Neural progenitor cell (in vitro differentiated cells): ENCODE measurements at regions not wholly inside any gene's neighbourhood (a gene's known extent, or its start where the extent isn't known, plus 50 kb on each side); places are given as distances from the start of the nearest gene placed in this dataset.
A peak's percentile ranks its signal among the peaks of the same experiment; 100 is the strongest.
"Not testable (repeated sequence)": the region's sequence is repeated elsewhere in the genome, so short reads cannot be mapped to it uniquely, and the experiment has no call there.

Source experiments
- DNase-seq: peaks from one replicate; pipeline ENCODE4 v3.0.0-alpha.2; 2016; ENCODE audit warnings: low spot score
- H2AFZ ChIP-seq: fragments of 200-600 bp; sonication (generic); replicated peaks from 2 replicates; pipeline ENCODE4 v1.6.1; 2016; ENCODE audit warnings: antibody characterized with exemption
- H3F3A ChIP-seq: fragments of 200-600 bp; sonication (generic); 2 replicates; pipeline ENCODE4 v1.6.1; 2016; ENCODE audit warnings: antibody characterized with exemption, low read depth
- H3K27ac ChIP-seq: fragments of 200-600 bp; sonication (generic); 2 replicates; pipeline ENCODE4 v1.5.1; 2016; ENCODE audit warnings: mild to moderate bottlenecking
- H3K27me3 ChIP-seq: fragments of 200-600 bp; sonication (generic); 2 replicates; pipeline ENCODE4 v1.6.1; 2016; ENCODE audit warnings: mild to moderate bottlenecking, moderate library complexity
- H3K36me3 ChIP-seq: fragments of 200-600 bp; sonication (generic); 2 replicates; pipeline ENCODE4 v1.5.1; 2016
- H3K4me1 ChIP-seq: fragments of 200-600 bp; sonication (generic); 2 replicates; pipeline ENCODE4 v1.6.1; 2016; ENCODE audit warnings: mixed run types
- H3K4me2 ChIP-seq: fragments of 200-600 bp; sonication (generic); 2 replicates; pipeline ENCODE4 v1.6.1; 2016
- H3K4me3 ChIP-seq: fragments of 200-600 bp; sonication (generic); 2 replicates; pipeline ENCODE4 v1.5.1; 2016
- H3K79me2 ChIP-seq: fragments of 200-600 bp; sonication (generic); 2 replicates; pipeline ENCODE4 v1.6.1; 2016; ENCODE audit warnings: low read depth
- H3K9ac ChIP-seq: fragments of 200-600 bp; sonication (generic); 2 replicates; pipeline ENCODE4 v1.6.1; 2016
- H3K9me3 ChIP-seq: fragments of 200-600 bp; sonication (generic); 2 replicates; pipeline ENCODE4 v1.5.1; 2016; ENCODE audit warnings: low read depth
- H4K20me1 ChIP-seq: fragments of 200-600 bp; sonication (generic); 2 replicates; pipeline ENCODE4 v1.6.1; 2016; ENCODE audit warnings: low read depth
- H3K27ac Mint-ChIP-seq: 3 replicates; pipeline ENCODE4 v1.8.0; 2021; ENCODE audit warnings: mixed read lengths
- H3K27me3 Mint-ChIP-seq: 2 replicates; pipeline ENCODE4 v1.8.0; 2022; ENCODE audit warnings: low read depth, mild to moderate bottlenecking, inconsistent platforms, moderate library complexity, mixed read lengths; ENCODE audit not compliant: insufficient read depth
- H3K36me3 Mint-ChIP-seq: 3 replicates; pipeline ENCODE4 v1.8.0; 2021; ENCODE audit warnings: mixed read lengths
- H3K4me1 Mint-ChIP-seq: 3 replicates; pipeline ENCODE4 v1.8.0; 2021; ENCODE audit warnings: mixed read lengths
- H3K4me3 Mint-ChIP-seq: 3 replicates; pipeline ENCODE4 v1.8.0; 2021; ENCODE audit warnings: mild to moderate bottlenecking, moderate library complexity, mixed read lengths
- H3K9me3 Mint-ChIP-seq: 3 replicates; pipeline ENCODE4 v1.8.0; 2020; ENCODE audit warnings: mixed read lengths
- CTCF ChIP-seq: fragments of 200-600 bp; sonication (generic); IDR thresholded peaks from 2 replicates; pipeline ENCODE4 v1.5.1; 2017; ENCODE audit warnings: antibody characterized with exemption, mild to moderate bottlenecking
- EZH2 ChIP-seq: fragments of 200-600 bp; sonication (generic); IDR thresholded peaks from 2 replicates; pipeline ENCODE4 v1.6.1; 2017; ENCODE audit warnings: antibody characterized with exemption, mild to moderate bottlenecking, moderate library complexity
- EZH2phosphoT487 ChIP-seq: fragments of 200-600 bp; sonication (generic); IDR thresholded peaks from 2 replicates; pipeline ENCODE4 v1.6.1; 2017; ENCODE audit warnings: antibody characterized with exemption

DNA sequence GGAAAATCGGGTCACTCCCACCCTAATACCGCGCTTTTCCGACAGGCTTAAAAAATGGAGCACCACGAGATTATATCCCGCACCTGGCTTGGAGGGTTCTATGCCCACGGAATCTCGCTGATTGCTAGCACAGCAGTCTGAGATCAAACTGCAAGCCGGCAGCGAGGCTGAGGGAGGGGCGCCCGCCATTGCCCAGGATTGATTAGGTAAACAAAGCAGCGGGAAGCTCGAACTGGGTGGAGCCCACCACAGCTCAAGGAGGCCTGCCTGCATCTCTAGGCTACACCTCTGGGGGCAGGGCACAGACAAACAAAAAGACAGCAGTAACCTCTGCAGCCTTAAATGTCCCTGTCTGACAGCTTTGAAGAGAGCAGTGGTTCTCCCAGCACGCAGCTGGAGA is 88.8 kb downstream of the SLC30A10 start:
- H3K27ac ChIP-seq, H3K4me1 ChIP-seq, H4K20me1 ChIP-seq, H3K27me3 Mint-ChIP-seq, H3K79me2 ChIP-seq, H3K9me3 ChIP-seq, H3K9ac ChIP-seq, H3K9me3 Mint-ChIP-seq, H3K36me3 Mint-ChIP-seq, H3K36me3 ChIP-seq: not testable (repeated sequence)
- DNase-seq: peak; percentile 75
- Histone ChIP-seq H3K4me3 (peak overlapping the region; percentile 76), H3K27me3 (peaks cover 37% of the 10 kb centered on the region), H2AFZ (peak overlapping the region; percentile 93), H3K4me2 (peak overlapping the region; percentile 91), H3F3A (peaks cover 17% of the 10 kb centered on the region)
- H3K4me3 Mint-ChIP-seq: peak overlapping the region; percentile 76
- H3K4me1 Mint-ChIP-seq: peaks cover 12% of the 10 kb centered on the region
- peak overlapping the region; percentile 60 for H3K27ac Mint-ChIP-seq
- TF ChIP-seq CTCF: peak; percentile 47

GRCh38 chr1:219837994-219838294 is 90.4 kb downstream of the SLC30A10 start:
- Histone ChIP-seq H3K4me1 (peaks cover 18% of the 10 kb centered on the region), H3K9ac (no peak overlapping the region), H3K36me3 (no peaks in the 10 kb centered on the region), H3K27ac (no peak overlapping the region), H3K4me3 (no peak overlapping the region), H3K27me3 (peaks cover 37% of the 10 kb centered on the region), H3K79me2 (no peaks in the 10 kb centered on the region), H2AFZ (no peak overlapping the region), H4K20me1 (no peaks in the 10 kb centered on the region), H3K4me2 (no peak overlapping the region), H3F3A (peaks cover 23% of the 10 kb centered on the region), H3K9me3 (no peaks in the 10 kb centered on the region)
- Mint-ChIP-seq H3K4me3 (no peak overlapping the region), H3K4me1 (peaks cover 19% of the 10 kb centered on the region), H3K36me3 (no peaks in the 10 kb centered on the region), H3K27ac (no peak overlapping the region), H3K27me3 (peaks cover 3% of the 10 kb centered on the region), H3K9me3 (peaks cover 8% of the 10 kb centered on the region)
- TF ChIP-seq EZH2phosphoT487: no peak
- no peak for TF ChIP-seq EZH2
- TF ChIP-seq CTCF: no peak
- no peak for DNase-seq

DNA sequence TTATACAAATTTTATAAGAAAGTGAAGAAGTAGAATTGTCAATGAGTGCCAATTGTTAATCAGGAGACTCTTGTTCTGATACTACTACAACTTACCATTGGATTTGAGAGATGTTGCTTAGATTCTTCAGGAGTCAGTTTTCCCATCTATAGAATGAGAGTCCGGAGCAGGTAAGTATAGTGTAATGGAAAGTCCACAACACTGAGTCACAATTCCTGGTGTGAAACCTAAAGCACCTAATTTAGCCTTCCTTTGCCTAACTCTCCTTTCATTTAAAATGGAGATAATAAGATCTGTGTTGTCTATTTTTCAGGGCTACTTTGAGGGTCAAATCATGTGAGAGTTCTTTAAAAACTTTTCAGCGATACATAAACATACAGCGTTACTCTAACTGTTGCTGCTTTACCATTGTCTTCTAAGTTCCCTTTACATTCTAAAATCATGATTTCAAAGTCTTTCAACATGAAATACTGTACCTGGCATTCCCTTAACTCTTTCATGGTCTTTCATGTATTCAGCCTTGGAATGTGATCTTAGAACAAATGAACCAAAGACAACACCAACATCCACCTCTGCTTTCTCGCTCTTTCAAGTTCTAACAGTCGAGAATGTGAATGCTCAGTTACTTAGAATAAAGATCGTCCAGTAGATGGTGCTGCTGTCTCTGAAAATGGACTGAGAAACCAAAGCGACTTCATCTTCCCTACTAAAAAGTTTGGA is 90.9 kb downstream of the SLC30A10 start:
- H3K27me3 Mint-ChIP-seq: peaks cover 6% of the 10 kb centered on the region
- Histone ChIP-seq H3K9me3 (no peaks in the 10 kb centered on the region), H3K27ac (no peak overlapping the region), H3K27me3 (peaks cover 37% of the 10 kb centered on the region), H4K20me1 (no peaks in the 10 kb centered on the region), H2AFZ (no peak overlapping the region), H3K4me3 (no peak overlapping the region), H3F3A (peaks cover 28% of the 10 kb centered on the region), H3K9ac (no peak overlapping the region), H3K4me2 (no peak overlapping the region), H3K4me1 (peaks cover 21% of the 10 kb centered on the region), H3K36me3 (no peaks in the 10 kb centered on the region), H3K79me2 (no peaks in the 10 kb centered on the region)
- DNase-seq: peak; percentile 77
- H3K4me3 Mint-ChIP-seq: no peak overlapping the region
- H3K36me3 Mint-ChIP-seq: no peaks in the 10 kb centered on the region
- TF ChIP-seq EZH2 (no peak), CTCF (peak; percentile 85), EZH2phosphoT487 (no peak)
- H3K27ac Mint-ChIP-seq: no peak overlapping the region
- H3K4me1 Mint-ChIP-seq: peaks cover 23% of the 10 kb centered on the region
- peaks cover 8% of the 10 kb centered on the region for H3K9me3 Mint-ChIP-seq
